ENCODE measurements at regions not wholly inside any gene's neighbourhood (a gene's known extent, or its start where the extent isn't known, plus 50 kb on each side); places are given as distances from the start of the nearest gene placed in this dataset.

- TF ChIP-seq CTCF (conservative IDR thresholded peaks at IDR 0.05) (no peak), EZH2 (IDR thresholded peaks at IDR 0.05; ENCODE audit: low read depth) (no peak)
These were observed 117.8 kb downstream of the TNFSF18 start for GRCh38 chr1:172932981-172933380.
